ENCODE measurements at regions not wholly inside any gene's neighbourhood (a gene's known extent, or its start where the extent isn't known, plus 50 kb on each side); places are given as distances from the start of the nearest gene placed in this dataset.

- Histone ChIP-seq H3K27ac (replicated peaks) (no peak overlapping the region), H3K4me3 (replicated peaks; ENCODE audit: insufficient read depth, low read length) (no peak overlapping the region), H3K27me3 (ENCODE audit: insufficient read depth, poor library complexity, severe bottlenecking) (no peaks in the 10 kb centered on the region)
- no peak for TF ChIP-seq SPI1 (IDR thresholded peaks at IDR 0.05; ENCODE audit: borderline replicate concordance, low read depth)
- TF ChIP-seq, protein P1, sequence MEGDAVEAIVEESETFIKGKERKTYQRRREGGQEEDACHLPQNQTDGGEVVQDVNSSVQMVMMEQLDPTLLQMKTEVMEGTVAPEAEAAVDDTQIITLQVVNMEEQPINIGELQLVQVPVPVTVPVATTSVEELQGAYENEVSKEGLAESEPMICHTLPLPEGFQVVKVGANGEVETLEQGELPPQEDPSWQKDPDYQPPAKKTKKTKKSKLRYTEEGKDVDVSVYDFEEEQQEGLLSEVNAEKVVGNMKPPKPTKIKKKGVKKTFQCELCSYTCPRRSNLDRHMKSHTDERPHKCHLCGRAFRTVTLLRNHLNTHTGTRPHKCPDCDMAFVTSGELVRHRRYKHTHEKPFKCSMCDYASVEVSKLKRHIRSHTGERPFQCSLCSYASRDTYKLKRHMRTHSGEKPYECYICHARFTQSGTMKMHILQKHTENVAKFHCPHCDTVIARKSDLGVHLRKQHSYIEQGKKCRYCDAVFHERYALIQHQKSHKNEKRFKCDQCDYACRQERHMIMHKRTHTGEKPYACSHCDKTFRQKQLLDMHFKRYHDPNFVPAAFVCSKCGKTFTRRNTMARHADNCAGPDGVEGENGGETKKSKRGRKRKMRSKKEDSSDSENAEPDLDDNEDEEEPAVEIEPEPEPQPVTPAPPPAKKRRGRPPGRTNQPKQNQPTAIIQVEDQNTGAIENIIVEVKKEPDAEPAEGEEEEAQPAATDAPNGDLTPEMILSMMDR (IDR thresholded peaks at IDR 0.05; ENCODE audit: insufficient read depth, low read length): no peak
- no peak for TF ChIP-seq POLR2AphosphoS5 (IDR thresholded peaks at IDR 0.05; ENCODE audit: low read depth)
- TF ChIP-seq GABPA (IDR thresholded peaks at IDR 0.05; ENCODE audit: low read depth): no peak
- TF ChIP-seq REST (IDR thresholded peaks at IDR 0.05; ENCODE audit: insufficient replicate concordance, low read depth): no peak
- DNase-seq (ENCODE audit: low read depth in 1 of 2, low spot score in 1 of 2): no peak
Observed at GRCh38 chr11:12611352-12611751, 62.9 kb upstream of the TEAD1 start.

DNA sequence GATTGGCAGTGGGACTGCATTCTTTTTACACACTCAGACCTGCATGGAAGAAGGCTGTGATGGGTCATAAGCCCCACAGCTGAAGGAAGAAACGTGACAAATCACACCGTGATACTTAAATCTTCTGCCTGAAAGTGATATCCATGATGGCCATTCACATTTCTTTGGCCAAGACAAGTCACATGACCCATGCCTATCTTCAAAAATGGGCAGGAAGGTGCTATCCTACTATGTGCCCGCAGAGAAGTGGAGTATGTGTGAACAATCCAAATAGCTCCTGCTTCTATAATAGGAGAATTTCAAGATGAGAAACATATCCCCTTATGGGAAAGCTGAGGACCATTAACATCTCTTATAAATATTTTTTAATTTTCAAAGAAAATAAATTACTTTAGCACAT, 56.6 kb upstream of the TEAD1 start:
- no peak for TF ChIP-seq POLR2AphosphoS5 (IDR thresholded peaks at IDR 0.05; ENCODE audit: low read depth)
- TF ChIP-seq SPI1 (IDR thresholded peaks at IDR 0.05; ENCODE audit: borderline replicate concordance, low read depth): no peak
- TF ChIP-seq REST (IDR thresholded peaks at IDR 0.05; ENCODE audit: insufficient replicate concordance, low read depth): no peak
- TF ChIP-seq, protein P1 (IDR thresholded peaks at IDR 0.05; ENCODE audit: insufficient read depth, low read length): no peak
- TF ChIP-seq GABPA (IDR thresholded peaks at IDR 0.05; ENCODE audit: low read depth): no peak
- H3K27me3 ChIP-seq (ENCODE audit: insufficient read depth, poor library complexity, severe bottlenecking): no peaks in the 10 kb centered on the region
- no peak overlapping the region for H3K27ac ChIP-seq (replicated peaks)
- no peak overlapping the region for H3K4me3 ChIP-seq (replicated peaks; ENCODE audit: insufficient read depth, low read length)
- DNase-seq (ENCODE audit: low read depth in 1 of 2, low spot score in 1 of 2): no peak

DNA sequence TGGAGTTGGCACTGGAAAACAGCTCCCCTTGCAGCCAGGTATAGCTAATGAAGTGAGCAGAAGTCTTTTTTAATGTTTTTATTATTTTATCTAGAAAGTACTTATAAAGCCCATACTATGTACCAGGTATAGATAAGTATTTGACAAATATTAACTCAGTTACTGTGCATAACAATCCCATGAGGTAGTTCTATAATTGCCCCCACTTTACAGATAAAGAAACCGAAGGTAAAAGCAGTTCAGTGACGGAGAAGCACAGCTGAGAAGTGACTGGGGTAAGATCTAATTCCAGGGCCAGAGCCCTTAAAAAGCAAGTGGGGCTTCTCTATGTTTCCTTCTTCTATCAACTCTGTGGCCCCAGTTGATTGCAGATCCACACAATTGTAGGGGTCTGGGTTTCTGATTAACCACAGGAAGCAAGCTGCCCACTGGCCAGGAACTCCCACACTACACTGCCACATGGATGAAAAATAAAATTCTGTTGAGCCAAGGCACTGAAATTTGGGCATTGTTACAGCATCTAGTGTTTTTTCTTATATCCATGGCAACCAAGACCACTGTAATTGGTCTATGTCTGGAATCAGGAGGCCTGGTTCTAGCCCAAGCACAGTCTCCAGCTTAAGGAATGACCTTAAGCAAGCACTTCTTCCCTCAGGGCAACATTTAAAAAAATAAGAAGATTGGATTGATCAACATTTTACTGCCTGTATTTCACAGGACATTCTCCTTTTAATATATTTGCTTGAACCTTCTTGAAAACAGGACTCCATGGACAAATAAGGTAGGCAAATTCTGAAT, 55.3 kb upstream of the TEAD1 start:
- Histone ChIP-seq H3K4me3 (replicated peaks; ENCODE audit: insufficient read depth, low read length) (no peak overlapping the region), H3K27me3 (ENCODE audit: insufficient read depth, poor library complexity, severe bottlenecking) (no peaks in the 10 kb centered on the region), H3K27ac (replicated peaks) (no peak overlapping the region)
- DNase-seq (ENCODE audit: low read depth in 1 of 2, low spot score in 1 of 2): no peak
- TF ChIP-seq, protein P1 (IDR thresholded peaks at IDR 0.05; ENCODE audit: insufficient read depth, low read length): no peak
- no peak for TF ChIP-seq SPI1 (IDR thresholded peaks at IDR 0.05; ENCODE audit: borderline replicate concordance, low read depth)
- no peak for TF ChIP-seq REST (IDR thresholded peaks at IDR 0.05; ENCODE audit: insufficient replicate concordance, low read depth)
- no peak for TF ChIP-seq GABPA (IDR thresholded peaks at IDR 0.05; ENCODE audit: low read depth)
- TF ChIP-seq POLR2AphosphoS5 (IDR thresholded peaks at IDR 0.05; ENCODE audit: low read depth): no peak
